HG02610 (cell line): ENCODE measurements at regions not wholly inside any gene's neighbourhood (a gene's known extent, or its start where the extent isn't known, plus 50 kb on each side); places are given as distances from the start of the nearest gene placed in this dataset.
"Not testable (repeated sequence)": the region's sequence is repeated elsewhere in the genome, so short reads cannot be mapped to it uniquely, and the experiment has no call there.

Source experiments
- ATAC-seq: cut with Tn5 transposase; IDR thresholded peaks from one replicate; pipeline ENCODE4 v1.9.1; 2021; ENCODE audit warnings: mild to moderate bottlenecking, moderate library complexity; ENCODE audit not compliant: unreplicated experiment

GRCh38 chr7:152905949-152906348 is 146.4 kb downstream of the ACTR3B start:
- ATAC-seq, result no peak

GRCh38 chr7:152907042-152907761 is 147.7 kb downstream of the ACTR3B start:
- no peak for ATAC-seq

GRCh38 chr7:152909280-152909679 is 149.7 kb downstream of the ACTR3B start:
- no peak for ATAC-seq

DNA sequence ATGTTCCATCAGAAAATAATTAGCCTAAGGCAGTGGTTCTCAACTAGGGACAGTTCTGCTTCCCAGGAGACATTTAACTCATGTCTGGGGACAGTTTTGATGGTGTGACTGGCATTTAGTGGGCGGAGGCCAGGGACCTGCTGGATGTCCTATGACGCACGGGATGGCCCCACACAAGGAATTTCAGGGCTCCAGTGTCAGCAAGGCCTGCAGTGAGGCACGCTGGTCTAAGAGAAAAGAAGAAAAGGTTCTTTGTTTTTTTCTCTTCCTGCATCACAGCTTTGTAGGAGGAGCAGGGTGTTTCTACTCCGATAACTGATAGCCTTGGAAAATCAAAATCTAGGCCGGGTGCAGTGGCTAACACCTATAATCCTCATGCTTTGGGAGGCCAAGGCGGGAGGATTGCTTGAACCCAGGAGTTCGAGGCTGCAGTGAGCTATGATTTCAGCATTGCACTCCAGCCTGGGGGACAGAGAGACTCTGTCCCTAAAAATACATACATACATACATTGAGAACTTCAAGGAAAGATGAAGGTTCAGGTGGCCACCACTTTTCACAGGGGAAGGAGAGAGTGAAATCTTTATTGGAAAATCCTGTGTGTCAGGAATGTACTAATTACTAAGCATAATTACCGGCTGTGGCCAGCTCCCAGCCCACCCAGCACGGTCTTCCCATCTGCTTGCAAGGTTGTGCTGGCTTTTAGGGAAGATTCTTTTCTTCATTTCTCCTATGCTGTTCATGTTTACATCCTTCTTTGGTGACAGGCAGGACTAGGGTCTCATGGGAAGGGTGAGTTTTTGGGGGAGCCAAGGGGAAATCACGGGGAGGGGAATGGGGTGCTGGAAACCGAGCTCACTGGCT is 150.4 kb downstream of the ACTR3B start:
- no peak for ATAC-seq

DNA sequence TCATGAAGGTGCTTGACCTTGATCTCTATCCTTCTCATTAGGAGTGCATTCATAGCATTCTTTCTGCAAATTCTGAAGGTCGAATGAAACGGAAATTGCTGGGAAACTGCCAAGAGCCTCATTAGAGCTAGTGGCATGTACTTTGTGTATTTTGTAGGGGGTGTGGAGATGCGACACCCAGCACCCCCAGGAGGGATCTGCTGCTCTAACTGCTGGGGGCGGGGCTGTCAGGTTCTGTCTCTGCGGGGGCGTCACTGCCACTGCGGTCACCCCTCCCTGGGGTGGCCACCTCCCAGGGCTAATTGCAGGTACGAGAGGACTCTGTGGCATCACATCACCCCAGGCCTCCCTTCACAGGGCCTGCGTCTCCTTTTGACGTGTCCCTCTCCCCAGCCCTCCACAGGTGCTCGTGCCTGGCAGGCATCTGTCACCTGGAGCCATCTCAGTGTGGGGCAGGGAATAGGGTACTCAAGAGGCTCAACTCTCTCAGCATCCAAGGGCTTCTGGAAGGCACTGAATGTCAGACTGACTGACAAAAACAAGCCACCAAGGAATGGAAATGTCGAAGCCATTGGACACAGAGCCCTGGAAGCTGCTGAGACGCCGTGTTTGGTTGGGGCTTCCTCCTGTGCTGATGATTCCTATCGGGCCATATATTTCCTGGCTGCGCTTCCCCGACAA is 151.1 kb downstream of the ACTR3B start:
- no peak for ATAC-seq

- no peak for ATAC-seq
Observed at GRCh38 chr7:152911226-152911560, 151.6 kb downstream of the ACTR3B start.

GRCh38 chr7:152911922-152912321 is 152.4 kb downstream of the ACTR3B start:
- ATAC-seq, result no peak

GRCh38 chr7:152912511-152912910 is 153.0 kb downstream of the ACTR3B start:
- no peak for ATAC-seq

DNA sequence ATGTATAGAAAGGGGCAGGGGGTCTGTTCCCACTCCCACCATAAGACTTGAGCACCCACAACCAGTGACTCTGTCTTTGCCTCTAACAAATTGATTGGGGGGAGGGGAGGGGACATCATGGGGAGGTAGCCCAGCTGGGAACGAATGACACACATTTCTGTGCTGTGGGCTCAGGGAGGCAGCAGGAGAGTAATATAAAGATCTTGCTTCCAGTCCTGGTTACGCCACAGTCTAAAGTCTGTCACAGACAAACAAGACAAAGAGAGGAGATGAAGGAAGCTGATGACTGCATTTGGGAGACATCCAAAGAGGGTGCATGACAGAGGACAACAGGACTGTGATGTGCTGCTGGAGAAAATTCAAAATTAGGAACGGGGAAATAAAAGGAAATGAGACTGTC is 153.9 kb downstream of the ACTR3B start:
- no peak for ATAC-seq

DNA sequence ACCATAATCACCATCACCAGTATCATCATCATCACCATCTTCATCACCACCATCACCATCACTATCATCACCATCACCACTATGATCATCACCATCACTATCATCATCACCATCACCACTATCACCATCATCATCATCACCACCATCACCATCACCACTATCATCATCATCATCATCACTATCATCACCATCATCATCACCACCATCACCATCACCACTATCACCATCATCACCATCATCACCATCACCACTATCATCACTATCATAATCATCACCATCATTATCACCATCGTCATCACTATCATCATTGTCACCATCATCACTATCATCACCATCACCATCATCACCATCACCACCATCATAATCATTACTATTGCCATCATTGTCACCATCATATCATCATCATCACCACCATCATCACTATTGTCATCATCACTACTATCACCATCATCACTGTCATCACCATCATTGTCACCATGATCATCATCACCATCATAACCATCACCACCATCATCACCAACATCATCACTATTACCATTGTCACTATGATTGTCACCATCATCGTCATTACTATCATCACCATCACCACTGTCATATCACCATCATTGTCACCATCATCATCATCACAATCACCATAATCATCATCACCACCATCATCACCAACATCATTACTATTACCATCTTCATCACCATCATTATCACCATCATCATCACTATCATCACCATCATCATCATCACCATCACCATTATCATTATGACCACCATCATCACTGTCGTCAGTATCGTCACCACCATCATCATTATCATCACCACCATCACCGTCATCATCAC is 154.7 kb downstream of the ACTR3B start:
- ATAC-seq, result no peak

DNA sequence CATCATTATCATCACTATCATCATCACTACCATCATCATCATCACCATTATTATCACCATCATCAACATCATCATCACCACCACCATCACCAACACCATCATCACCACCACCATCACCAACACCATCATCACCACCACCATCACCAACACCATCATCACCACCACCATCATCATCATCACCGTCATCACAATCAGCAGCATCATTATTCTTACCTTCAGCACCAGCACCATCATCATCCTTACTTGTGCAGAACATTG is 155.2 kb downstream of the ACTR3B start:
- ATAC-seq, result not testable (repeated sequence)

DNA sequence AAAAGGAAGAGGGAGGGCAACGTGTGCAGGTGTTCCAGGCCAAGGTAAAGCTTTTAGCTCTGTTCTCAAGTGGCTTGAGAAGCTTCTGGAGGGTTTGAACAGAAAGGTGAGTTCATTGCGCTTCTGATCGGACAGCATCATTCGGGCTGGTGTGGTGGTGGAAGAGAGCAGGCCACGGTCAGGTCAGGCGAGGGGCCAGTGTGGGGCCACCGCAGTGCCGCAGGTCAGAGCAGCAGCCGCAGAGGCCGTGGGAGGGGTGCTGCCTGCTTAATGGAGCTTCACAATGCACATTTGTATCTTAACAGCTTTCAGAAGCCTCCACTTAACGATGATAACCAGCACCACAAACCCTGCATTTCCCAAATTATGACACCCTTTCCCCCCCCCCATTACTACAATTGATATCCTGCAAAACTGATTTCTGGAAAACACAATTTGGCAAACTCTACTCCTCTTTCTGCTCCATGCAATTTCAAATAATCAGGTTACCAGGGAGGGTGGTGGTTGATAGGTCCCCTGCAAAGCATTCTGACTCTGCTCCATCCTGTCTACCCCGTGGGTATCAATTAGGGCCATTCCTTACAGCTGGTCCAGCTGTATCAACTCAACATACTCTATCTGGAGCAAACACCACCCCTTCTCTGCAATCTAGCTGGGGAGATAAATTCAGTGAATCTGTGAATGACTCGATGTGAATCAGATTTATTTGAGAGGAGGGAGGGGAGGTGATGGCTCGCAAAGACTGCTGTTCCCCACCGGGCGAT is 162.9 kb downstream of the ACTR3B start:
- no peak for ATAC-seq

GRCh38 chr7:152923711-152924110 is 164.2 kb downstream of the ACTR3B start:
- ATAC-seq, result no peak

GRCh38 chr7:152924238-152924637 is 164.7 kb downstream of the ACTR3B start:
- no peak for ATAC-seq

DNA sequence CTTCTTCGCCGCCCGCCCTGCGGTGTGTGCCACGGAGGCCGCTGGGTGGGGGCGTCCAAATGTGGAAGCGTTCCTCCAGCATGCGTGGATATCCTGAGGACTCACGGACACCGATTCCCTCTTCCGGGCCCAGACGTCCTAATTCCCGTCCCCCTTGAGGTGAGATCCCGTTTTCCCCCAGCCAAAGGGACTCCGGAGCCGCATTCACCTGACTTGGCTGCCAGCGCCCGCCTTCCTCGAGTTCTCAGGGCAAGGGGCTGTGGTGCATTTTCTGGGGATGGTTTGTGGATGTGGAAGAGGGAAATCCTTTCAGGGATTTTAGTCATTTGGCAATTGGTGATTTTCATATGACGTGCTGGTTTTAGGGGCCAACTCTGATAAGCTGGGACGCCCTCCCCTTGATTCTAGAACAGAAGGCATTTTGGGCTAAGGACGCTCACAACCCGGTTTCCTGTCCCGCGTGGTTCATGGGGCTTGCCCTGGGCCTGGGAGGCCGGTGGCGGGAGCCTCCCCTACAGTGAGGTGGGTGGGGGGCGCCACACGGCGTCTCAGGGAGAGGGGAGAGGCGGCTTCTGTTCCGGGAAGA is 165.4 kb downstream of the ACTR3B start:
- no peak for ATAC-seq

DNA sequence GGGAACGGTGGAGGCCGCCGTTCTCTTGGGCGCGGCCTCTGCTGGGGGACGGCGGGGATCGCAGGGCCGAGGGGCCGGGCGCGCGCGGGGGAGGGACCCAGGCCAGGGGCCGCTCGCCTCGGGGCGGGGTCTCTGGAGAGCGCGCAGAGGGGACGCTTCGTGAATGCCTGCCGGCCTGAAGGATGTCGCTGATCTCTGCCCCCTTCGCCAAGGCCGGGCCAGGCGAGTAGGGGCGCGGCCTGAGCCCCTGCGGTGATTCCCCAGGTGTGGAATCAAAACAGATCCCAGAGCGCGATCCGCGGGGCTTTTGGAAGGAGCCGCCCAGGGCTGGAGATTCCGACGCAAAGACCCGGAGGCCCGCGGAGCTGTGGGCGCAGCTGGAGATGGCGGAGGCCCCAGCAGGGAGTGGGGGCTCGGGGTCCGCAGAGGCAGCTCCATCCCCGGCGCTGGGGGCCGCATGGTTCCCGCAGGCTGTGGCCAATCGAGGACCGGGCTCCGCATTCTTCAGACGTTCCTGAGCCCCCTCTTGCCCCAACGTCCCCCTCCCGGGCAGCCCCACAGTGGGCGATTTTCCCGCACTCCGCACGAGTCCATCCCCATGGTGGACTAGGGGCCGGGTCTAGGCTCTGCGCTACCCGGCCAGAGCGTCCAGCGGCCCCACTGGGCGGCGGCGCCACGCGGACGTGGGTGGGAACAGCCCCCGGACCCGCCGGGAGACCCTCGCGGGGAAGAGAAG is 166.0 kb downstream of the ACTR3B start:
- ATAC-seq, result no peak

- ATAC-seq, result no peak
Observed at GRCh38 chr7:152931633-152932032, 172.1 kb downstream of the ACTR3B start.

GRCh38 chr7:152937282-152937681 is 177.7 kb downstream of the ACTR3B start:
- ATAC-seq, result no peak

GRCh38 chr7:152946616-152947015 is 187.1 kb downstream of the ACTR3B start:
- not testable (repeated sequence) for ATAC-seq
